MM.1S (cell line): ENCODE measurements at regions not wholly inside any gene's neighbourhood (a gene's known extent, or its start where the extent isn't known, plus 50 kb on each side); places are given as distances from the start of the nearest gene placed in this dataset.

Experiments used
- DNase-seq: peaks from one replicate; pipeline ENCODE4 v3.0.0-alpha.2; 2015
- H2AFZ ChIP-seq: fragments of 300-600 bp; sonication (generic); 2 replicates; pipeline ENCODE4 v1.6.0; 2016; ENCODE audit warnings: antibody characterized with exemption, low read length
- H3F3A ChIP-seq: fragments of 300-600 bp; sonication (generic); 2 replicates; pipeline ENCODE4 v1.6.1; 2016; ENCODE audit warnings: mild to moderate bottlenecking, antibody characterized with exemption, low read length, moderate library complexity, mixed read lengths; ENCODE audit not compliant: insufficient read depth
- H3K27ac ChIP-seq: fragments of 300-600 bp; sonication (generic); 2 replicates; pipeline ENCODE4 v1.5.1; 2016; ENCODE audit warnings: mild to moderate bottlenecking, low read length
- H3K27me3 ChIP-seq: fragments of 300-600 bp; sonication (generic); replicated peaks from 2 replicates; pipeline ENCODE4 v1.6.0; 2016; ENCODE audit warnings: low read length; ENCODE audit not compliant: insufficient read depth
- H3K36me3 ChIP-seq: fragments of 300-600 bp; sonication (generic); replicated peaks from 2 replicates; pipeline ENCODE4 v1.6.1; 2016; ENCODE audit warnings: mild to moderate bottlenecking, low read length, mixed read lengths; ENCODE audit not compliant: insufficient read depth
- H3K4me1 ChIP-seq: fragments of 300-600 bp; sonication (generic); 2 replicates; pipeline ENCODE4 v1.6.1; 2016; ENCODE audit warnings: low read length, mixed read lengths
- H3K4me2 ChIP-seq: fragments of 300-600 bp; sonication (generic); 2 replicates; pipeline ENCODE4 v1.6.0; 2016; ENCODE audit warnings: low read depth, low read length
- H3K4me3 ChIP-seq: fragments of 300-600 bp; sonication (generic); 2 replicates; pipeline ENCODE4 v1.5.1; 2016; ENCODE audit warnings: low read length, mixed read lengths
- H3K79me2 ChIP-seq: fragments of 300-600 bp; sonication (generic); 2 replicates; pipeline ENCODE4 v1.6.1; 2016; ENCODE audit warnings: mixed run types, low read length, mixed read lengths
- H3K9ac ChIP-seq: fragments of 300-600 bp; sonication (generic); 2 replicates; pipeline ENCODE4 v1.6.1; 2016; ENCODE audit warnings: low read length, mixed read lengths
- H3K9me2 ChIP-seq: fragments of 300-600 bp; sonication (generic); replicated peaks from 2 replicates; pipeline ENCODE4 v1.6.1; 2016; ENCODE audit warnings: mild to moderate bottlenecking, low read length, mixed read lengths; ENCODE audit not compliant: insufficient read depth
- H3K9me3 ChIP-seq: fragments of 300-600 bp; sonication (generic); replicated peaks from 2 replicates; pipeline ENCODE4 v1.6.1; 2016; ENCODE audit warnings: mild to moderate bottlenecking, low read length, mixed read lengths; ENCODE audit not compliant: insufficient read depth
- H4K20me1 ChIP-seq: fragments of 300-600 bp; sonication (generic); 2 replicates; pipeline ENCODE4 v1.6.1; 2016; ENCODE audit warnings: mild to moderate bottlenecking, low read length, moderate library complexity, mixed read lengths; ENCODE audit not compliant: insufficient read depth
- EZH2 ChIP-seq: fragments of 300-600 bp; sonication (generic); optimal IDR thresholded peaks from 2 replicates; pipeline ENCODE3; 2017; ENCODE audit warnings: low read depth, mild to moderate bottlenecking, antibody characterized with exemption, low read length, mixed read lengths
- EZH2phosphoT487 ChIP-seq: fragments of 300-600 bp; sonication (generic); IDR thresholded peaks from 2 replicates; pipeline ENCODE4 v1.6.1; 2018; ENCODE audit warnings: antibody characterized with exemption, low read length
- TF ChIP-seq, protein P1 (sequence below): fragments of 300-600 bp; sonication (generic); IDR thresholded peaks from 2 replicates; pipeline ENCODE4 v1.5.1; 2016; ENCODE audit warnings: antibody characterized with exemption, low read length, mixed read lengths

DNA sequence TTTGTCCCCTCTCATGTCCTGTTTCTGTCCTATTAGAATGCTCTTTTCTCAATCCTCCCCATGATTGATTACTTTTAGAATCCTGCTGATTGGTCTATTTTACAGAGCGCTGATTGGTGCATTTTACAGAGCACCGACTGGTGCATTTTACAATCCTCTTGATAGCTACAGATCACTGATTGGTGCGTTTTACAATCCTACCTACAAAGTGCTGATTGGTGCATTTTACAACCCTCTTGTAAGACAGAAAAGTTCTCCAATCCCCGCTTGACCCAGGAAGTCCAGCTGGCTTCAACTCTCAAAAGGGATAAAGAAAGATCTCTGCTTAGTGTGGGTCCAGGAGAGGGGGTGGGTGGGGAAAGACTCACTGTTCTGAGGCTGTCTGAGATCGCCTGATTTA is 71.3 kb downstream of the DHRS2 start:
- Histone ChIP-seq H3K9me3 (no peaks in the 10 kb centered on the region), H3K4me1 (no peaks in the 10 kb centered on the region), H3K4me2 (no peak overlapping the region), H3K36me3 (no peaks in the 10 kb centered on the region), H4K20me1 (no peaks in the 10 kb centered on the region), H3K9ac (no peak overlapping the region), H2AFZ (no peak overlapping the region), H3K27ac (no peak overlapping the region), H3K4me3 (no peak overlapping the region), H3K27me3 (no peaks in the 10 kb centered on the region), H3K9me2 (no peaks in the 10 kb centered on the region), H3K79me2 (no peaks in the 10 kb centered on the region), H3F3A (no peaks in the 10 kb centered on the region)
- DNase-seq, result no peak
- TF ChIP-seq, protein P1, sequence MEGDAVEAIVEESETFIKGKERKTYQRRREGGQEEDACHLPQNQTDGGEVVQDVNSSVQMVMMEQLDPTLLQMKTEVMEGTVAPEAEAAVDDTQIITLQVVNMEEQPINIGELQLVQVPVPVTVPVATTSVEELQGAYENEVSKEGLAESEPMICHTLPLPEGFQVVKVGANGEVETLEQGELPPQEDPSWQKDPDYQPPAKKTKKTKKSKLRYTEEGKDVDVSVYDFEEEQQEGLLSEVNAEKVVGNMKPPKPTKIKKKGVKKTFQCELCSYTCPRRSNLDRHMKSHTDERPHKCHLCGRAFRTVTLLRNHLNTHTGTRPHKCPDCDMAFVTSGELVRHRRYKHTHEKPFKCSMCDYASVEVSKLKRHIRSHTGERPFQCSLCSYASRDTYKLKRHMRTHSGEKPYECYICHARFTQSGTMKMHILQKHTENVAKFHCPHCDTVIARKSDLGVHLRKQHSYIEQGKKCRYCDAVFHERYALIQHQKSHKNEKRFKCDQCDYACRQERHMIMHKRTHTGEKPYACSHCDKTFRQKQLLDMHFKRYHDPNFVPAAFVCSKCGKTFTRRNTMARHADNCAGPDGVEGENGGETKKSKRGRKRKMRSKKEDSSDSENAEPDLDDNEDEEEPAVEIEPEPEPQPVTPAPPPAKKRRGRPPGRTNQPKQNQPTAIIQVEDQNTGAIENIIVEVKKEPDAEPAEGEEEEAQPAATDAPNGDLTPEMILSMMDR, result no peak
- TF ChIP-seq EZH2, result no peak
- no peak for TF ChIP-seq EZH2phosphoT487

DNA sequence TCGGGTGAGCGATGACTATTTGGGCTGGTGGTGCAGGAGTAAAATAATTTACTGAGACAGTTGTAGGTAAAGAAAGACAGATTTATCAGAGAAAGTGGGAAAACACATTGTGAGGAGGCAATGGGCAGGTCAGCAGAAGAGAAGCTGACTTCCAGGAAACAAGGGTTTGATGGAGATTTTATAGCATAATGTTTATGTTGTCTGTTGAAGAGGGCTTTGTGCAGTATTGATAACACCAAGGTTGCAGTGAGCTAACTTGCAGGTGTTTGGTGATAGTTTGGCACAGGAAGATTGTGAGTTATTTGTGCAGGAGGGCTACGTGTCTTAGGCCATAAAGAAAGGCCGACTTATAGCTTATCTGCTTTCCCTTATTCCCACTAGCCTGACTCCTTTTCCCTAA is 72.2 kb downstream of the DHRS2 start:
- Histone ChIP-seq H3K27ac (no peak overlapping the region), H3K4me3 (no peak overlapping the region), H3K9me3 (no peaks in the 10 kb centered on the region), H3K27me3 (no peaks in the 10 kb centered on the region), H2AFZ (no peak overlapping the region), H3K79me2 (no peaks in the 10 kb centered on the region), H4K20me1 (no peaks in the 10 kb centered on the region), H3K36me3 (no peaks in the 10 kb centered on the region), H3F3A (no peaks in the 10 kb centered on the region), H3K9ac (no peak overlapping the region), H3K9me2 (no peaks in the 10 kb centered on the region), H3K4me2 (no peak overlapping the region), H3K4me1 (no peaks in the 10 kb centered on the region)
- DNase-seq, result no peak
- TF ChIP-seq EZH2phosphoT487 (no peak), EZH2 (no peak)
- TF ChIP-seq, protein P1, result no peak

DNA sequence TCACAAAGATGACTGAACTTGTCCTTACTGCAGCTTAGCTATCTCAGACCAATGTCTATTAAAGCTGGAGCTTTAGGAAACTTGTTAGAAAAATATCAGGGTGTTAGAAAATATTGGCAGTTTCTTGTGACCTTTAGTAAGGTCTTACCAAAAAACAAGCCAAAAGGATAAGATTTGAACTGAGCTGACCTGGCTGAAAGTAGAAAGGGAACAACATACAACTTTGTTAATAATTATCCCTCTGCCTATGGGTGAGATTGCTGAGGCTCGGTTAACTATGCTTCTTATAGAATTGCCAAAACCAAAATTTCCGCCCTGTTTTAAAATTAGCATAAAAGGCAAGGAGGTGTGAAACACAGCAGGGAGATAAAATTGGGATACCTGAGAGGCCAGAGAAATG is 73.8 kb downstream of the DHRS2 start:
- no peaks in the 10 kb centered on the region for H3K36me3 ChIP-seq
- no peak for DNase-seq
- H4K20me1 ChIP-seq, result no peaks in the 10 kb centered on the region
- H3K9me2 ChIP-seq, result no peaks in the 10 kb centered on the region
- no peaks in the 10 kb centered on the region for H3K4me1 ChIP-seq
- TF ChIP-seq EZH2 (no peak), EZH2phosphoT487 (no peak)
- TF ChIP-seq, protein P1, result no peak
- H3K9ac ChIP-seq, result no peak overlapping the region
- no peaks in the 10 kb centered on the region for H3K79me2 ChIP-seq
- no peak overlapping the region for H3K4me2 ChIP-seq
- no peaks in the 10 kb centered on the region for H3K9me3 ChIP-seq
- no peak overlapping the region for H2AFZ ChIP-seq
- no peaks in the 10 kb centered on the region for H3F3A ChIP-seq
- H3K27me3 ChIP-seq, result no peaks in the 10 kb centered on the region
- H3K27ac ChIP-seq, result no peak overlapping the region
- H3K4me3 ChIP-seq, result no peak overlapping the region
